ENCODE measurements at regions not wholly inside any gene's neighbourhood (a gene's known extent, or its start where the extent isn't known, plus 50 kb on each side); places are given as distances from the start of the nearest gene placed in this dataset.
"Not testable (repeated sequence)": the region's sequence is repeated elsewhere in the genome, so short reads cannot be mapped to it uniquely, and the experiment has no call there.

GRCh38 chr14:86750488-86750887 lies 1220.5 kb downstream of the FLRT2 start:
- DNase-seq; H3K36me3 ChIP-seq (ENCODE audit: control insufficient read depth, insufficient read depth, low read length): not testable (repeated sequence)

GRCh38 chr14:86739761-86740160 lies 1209.8 kb downstream of the FLRT2 start:
- H3K4me3 ChIP-seq (ENCODE audit: insufficient read depth, low read depth, low read length, poor library complexity, severe bottlenecking) = no peak overlapping the region
- no peak for DNase-seq

More at GRCh38 chr14:86750488-86750887, 1220.5 kb downstream of the FLRT2 start:
- H3K4me1 ChIP-seq (ENCODE audit: control insufficient read depth, insufficient read depth, low read length, poor library complexity, severe bottlenecking); H3K4me3 ChIP-seq (ENCODE audit: insufficient read depth, low read depth, low read length, poor library complexity, severe bottlenecking); H3K27me3 ChIP-seq (replicated peaks; ENCODE audit: control insufficient read depth, insufficient read depth, low read length, poor library complexity, severe bottlenecking); H3K27ac ChIP-seq (ENCODE audit: insufficient read depth, low read length, poor library complexity, severe bottlenecking); H3K9me3 ChIP-seq (ENCODE audit: control insufficient read depth, low read length): not testable (repeated sequence)

GRCh38 chr14:86731427-86731826 lies 1201.5 kb downstream of the FLRT2 start:
- H3K27ac ChIP-seq (ENCODE audit: insufficient read depth, low read length, poor library complexity, severe bottlenecking); H3K4me3 ChIP-seq (ENCODE audit: insufficient read depth, low read depth, low read length, poor library complexity, severe bottlenecking); H3K27me3 ChIP-seq (replicated peaks; ENCODE audit: control insufficient read depth, insufficient read depth, low read length, poor library complexity, severe bottlenecking); H3K36me3 ChIP-seq (ENCODE audit: control insufficient read depth, insufficient read depth, low read length); H3K9me3 ChIP-seq (ENCODE audit: control insufficient read depth, low read length); H3K4me1 ChIP-seq (ENCODE audit: control insufficient read depth, insufficient read depth, low read length, poor library complexity, severe bottlenecking); DNase-seq: not testable (repeated sequence)

More at GRCh38 chr14:86739761-86740160, 1209.8 kb downstream of the FLRT2 start:
- Histone ChIP-seq H3K4me1 (ENCODE audit: control insufficient read depth, insufficient read depth, low read length, poor library complexity, severe bottlenecking) (no peaks in the 10 kb centered on the region), H3K27ac (ENCODE audit: insufficient read depth, low read length, poor library complexity, severe bottlenecking) (no peak overlapping the region), H3K36me3 (ENCODE audit: control insufficient read depth, insufficient read depth, low read length) (no peaks in the 10 kb centered on the region), H3K9me3 (ENCODE audit: control insufficient read depth, low read length) (no peaks in the 10 kb centered on the region), H3K27me3 (replicated peaks; ENCODE audit: control insufficient read depth, insufficient read depth, low read length, poor library complexity, severe bottlenecking) (no peaks in the 10 kb centered on the region)

GRCh38 chr14:86723254-86723624 lies 1193.3 kb downstream of the FLRT2 start:
- DNase-seq = no peak
- H3K4me3 ChIP-seq (ENCODE audit: insufficient read depth, low read depth, low read length, poor library complexity, severe bottlenecking) = no peak overlapping the region
- H3K9me3 ChIP-seq (ENCODE audit: control insufficient read depth, low read length) = no peaks in the 10 kb centered on the region
- no peaks in the 10 kb centered on the region for H3K36me3 ChIP-seq (ENCODE audit: control insufficient read depth, insufficient read depth, low read length)
- H3K4me1 ChIP-seq (ENCODE audit: control insufficient read depth, insufficient read depth, low read length, poor library complexity, severe bottlenecking) = no peaks in the 10 kb centered on the region
- H3K27me3 ChIP-seq (replicated peaks; ENCODE audit: control insufficient read depth, insufficient read depth, low read length, poor library complexity, severe bottlenecking) = no peaks in the 10 kb centered on the region
- no peak overlapping the region for H3K27ac ChIP-seq (ENCODE audit: insufficient read depth, low read length, poor library complexity, severe bottlenecking)

- Histone ChIP-seq H3K36me3 (ENCODE audit: control insufficient read depth, insufficient read depth, low read length) (no peaks in the 10 kb centered on the region), H3K27me3 (replicated peaks; ENCODE audit: control insufficient read depth, insufficient read depth, low read length, poor library complexity, severe bottlenecking) (no peaks in the 10 kb centered on the region)
- DNase-seq = no peak
Measured at GRCh38 chr14:86722612-86723253, 1192.8 kb downstream of the FLRT2 start.

GRCh38 chr14:86714575-86714974 lies 1184.6 kb downstream of the FLRT2 start:
- Histone ChIP-seq H3K4me3 (ENCODE audit: insufficient read depth, low read depth, low read length, poor library complexity, severe bottlenecking) (no peak overlapping the region), H3K27me3 (replicated peaks; ENCODE audit: control insufficient read depth, insufficient read depth, low read length, poor library complexity, severe bottlenecking) (no peaks in the 10 kb centered on the region), H3K9me3 (ENCODE audit: control insufficient read depth, low read length) (no peaks in the 10 kb centered on the region), H3K4me1 (ENCODE audit: control insufficient read depth, insufficient read depth, low read length, poor library complexity, severe bottlenecking) (no peaks in the 10 kb centered on the region), H3K27ac (ENCODE audit: insufficient read depth, low read length, poor library complexity, severe bottlenecking) (no peak overlapping the region), H3K36me3 (ENCODE audit: control insufficient read depth, insufficient read depth, low read length) (no peaks in the 10 kb centered on the region)
- DNase-seq = no peak

More at GRCh38 chr14:86722612-86723253, 1192.8 kb downstream of the FLRT2 start:
- Histone ChIP-seq H3K27ac (ENCODE audit: insufficient read depth, low read length, poor library complexity, severe bottlenecking) (no peak overlapping the region), H3K4me3 (ENCODE audit: insufficient read depth, low read depth, low read length, poor library complexity, severe bottlenecking) (no peak overlapping the region), H3K9me3 (ENCODE audit: control insufficient read depth, low read length) (no peaks in the 10 kb centered on the region), H3K4me1 (ENCODE audit: control insufficient read depth, insufficient read depth, low read length, poor library complexity, severe bottlenecking) (no peaks in the 10 kb centered on the region)

GRCh38 chr14:86714153-86714552 lies 1184.2 kb downstream of the FLRT2 start:
- Histone ChIP-seq H3K27ac (ENCODE audit: insufficient read depth, low read length, poor library complexity, severe bottlenecking) (no peak overlapping the region), H3K27me3 (replicated peaks; ENCODE audit: control insufficient read depth, insufficient read depth, low read length, poor library complexity, severe bottlenecking) (no peaks in the 10 kb centered on the region), H3K4me3 (ENCODE audit: insufficient read depth, low read depth, low read length, poor library complexity, severe bottlenecking) (no peak overlapping the region), H3K9me3 (ENCODE audit: control insufficient read depth, low read length) (no peaks in the 10 kb centered on the region), H3K4me1 (ENCODE audit: control insufficient read depth, insufficient read depth, low read length, poor library complexity, severe bottlenecking) (no peaks in the 10 kb centered on the region), H3K36me3 (ENCODE audit: control insufficient read depth, insufficient read depth, low read length) (no peaks in the 10 kb centered on the region)
- no peak for DNase-seq

- Histone ChIP-seq H3K27ac (ENCODE audit: insufficient read depth, low read length, poor library complexity, severe bottlenecking) (no peak overlapping the region), H3K4me3 (ENCODE audit: insufficient read depth, low read depth, low read length, poor library complexity, severe bottlenecking) (no peak overlapping the region), H3K4me1 (ENCODE audit: control insufficient read depth, insufficient read depth, low read length, poor library complexity, severe bottlenecking) (no peaks in the 10 kb centered on the region), H3K27me3 (replicated peaks; ENCODE audit: control insufficient read depth, insufficient read depth, low read length, poor library complexity, severe bottlenecking) (no peaks in the 10 kb centered on the region), H3K9me3 (ENCODE audit: control insufficient read depth, low read length) (no peaks in the 10 kb centered on the region), H3K36me3 (ENCODE audit: control insufficient read depth, insufficient read depth, low read length) (no peaks in the 10 kb centered on the region)
- DNase-seq = no peak
Measured at GRCh38 chr14:86712727-86713126, 1182.8 kb downstream of the FLRT2 start.

GRCh38 chr14:86712176-86712575 lies 1182.2 kb downstream of the FLRT2 start:
- Histone ChIP-seq H3K4me1 (ENCODE audit: control insufficient read depth, insufficient read depth, low read length, poor library complexity, severe bottlenecking) (no peaks in the 10 kb centered on the region), H3K4me3 (ENCODE audit: insufficient read depth, low read depth, low read length, poor library complexity, severe bottlenecking) (no peak overlapping the region), H3K9me3 (ENCODE audit: control insufficient read depth, low read length) (no peaks in the 10 kb centered on the region), H3K27me3 (replicated peaks; ENCODE audit: control insufficient read depth, insufficient read depth, low read length, poor library complexity, severe bottlenecking) (no peaks in the 10 kb centered on the region), H3K36me3 (ENCODE audit: control insufficient read depth, insufficient read depth, low read length) (no peaks in the 10 kb centered on the region), H3K27ac (ENCODE audit: insufficient read depth, low read length, poor library complexity, severe bottlenecking) (no peak overlapping the region)
- no peak for DNase-seq

GRCh38 chr14:86708846-86709339 lies 1178.9 kb downstream of the FLRT2 start:
- H3K4me1 ChIP-seq (ENCODE audit: control insufficient read depth, insufficient read depth, low read length, poor library complexity, severe bottlenecking) = no peaks in the 10 kb centered on the region
- no peaks in the 10 kb centered on the region for H3K27me3 ChIP-seq (replicated peaks; ENCODE audit: control insufficient read depth, insufficient read depth, low read length, poor library complexity, severe bottlenecking)
- H3K27ac ChIP-seq (ENCODE audit: insufficient read depth, low read length, poor library complexity, severe bottlenecking) = no peak overlapping the region
- no peak for DNase-seq
- H3K4me3 ChIP-seq (ENCODE audit: insufficient read depth, low read depth, low read length, poor library complexity, severe bottlenecking) = no peak overlapping the region
- no peaks in the 10 kb centered on the region for H3K36me3 ChIP-seq (ENCODE audit: control insufficient read depth, insufficient read depth, low read length)
- H3K9me3 ChIP-seq (ENCODE audit: control insufficient read depth, low read length) = no peaks in the 10 kb centered on the region
